ENCODE measurements at regions not wholly inside any gene's neighbourhood (a gene's known extent, or its start where the extent isn't known, plus 50 kb on each side); places are given as distances from the start of the nearest gene placed in this dataset.

GRCh38 chr5:115418788-115419187 lies 122.3 kb upstream of the CCDC112 start:
- TF ChIP-seq CREB5 (CRISPR knock-in tag; IDR thresholded peaks at IDR 0.05; ENCODE audit: low read depth) = no peak
- no peak for TF ChIP-seq PATZ1 (CRISPR knock-in tag; IDR thresholded peaks at IDR 0.05; ENCODE audit: borderline replicate concordance)
- TF ChIP-seq ARNTL (CRISPR knock-in tag; IDR thresholded peaks at IDR 0.05; ENCODE audit: borderline replicate concordance, low read depth) = no peak
